ENCODE measurements at regions not wholly inside any gene's neighbourhood (a gene's known extent, or its start where the extent isn't known, plus 50 kb on each side); places are given as distances from the start of the nearest gene placed in this dataset.

DNA sequence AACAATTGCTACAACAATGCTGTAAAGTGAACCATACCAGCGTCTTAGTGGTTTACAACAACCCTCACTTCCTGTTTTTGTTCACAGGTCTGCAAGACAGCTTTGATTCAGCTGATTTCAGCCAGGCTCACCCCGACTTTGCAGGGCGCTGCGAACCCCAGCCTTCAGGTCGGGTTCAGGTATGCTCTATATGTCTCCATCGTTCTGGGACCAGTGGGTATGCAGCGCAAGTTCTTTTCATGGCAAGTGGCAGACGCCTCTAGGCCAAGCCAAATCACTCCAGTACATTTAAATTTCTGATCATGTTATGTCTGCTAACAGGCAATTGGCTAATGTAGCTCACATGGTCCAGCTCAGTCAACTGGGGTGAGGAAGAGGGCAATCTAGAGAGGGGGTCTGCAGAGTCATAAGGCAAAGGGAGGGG lies 52.4 kb upstream of the RGMA start:
- Mint-ChIP-seq H3K36me3 (ENCODE audit: low read depth, unreplicated experiment) (no peaks in the 10 kb centered on the region), H3K4me3 (ENCODE audit: unreplicated experiment) (no peak overlapping the region), H3K27ac (ENCODE audit: unreplicated experiment) (no peak overlapping the region), H3K4me1 (ENCODE audit: low read depth, unreplicated experiment) (no peaks in the 10 kb centered on the region), H3K27me3 (ENCODE audit: low read depth, unreplicated experiment) (peaks cover 34% of the 10 kb centered on the region), H3K9me3 (ENCODE audit: unreplicated experiment) (peaks cover 3% of the 10 kb centered on the region)
- Histone ChIP-seq H3K79me2 (ENCODE audit: insufficient read depth, low read length) (no peaks in the 10 kb centered on the region), H3K27me3 (ENCODE audit: insufficient read depth, low read length) (no peaks in the 10 kb centered on the region), H4K20me1 (ENCODE audit: insufficient read depth, low read length) (no peaks in the 10 kb centered on the region), H3K4me1 (ENCODE audit: insufficient read depth, low read length) (no peaks in the 10 kb centered on the region), H3K9ac (ENCODE audit: low read length) (no peak overlapping the region), H3K36me3 (ENCODE audit: insufficient read depth, low read length) (no peaks in the 10 kb centered on the region), H3K27ac (ENCODE audit: low read depth, low read length) (no peak overlapping the region), H2AFZ (ENCODE audit: low read depth, low read length) (no peak overlapping the region), H3K4me2 (ENCODE audit: low read length) (no peak overlapping the region), H3K9me3 (ENCODE audit: insufficient read depth, low read depth, low read length) (peaks cover 3% of the 10 kb centered on the region), H3K4me3 (ENCODE audit: insufficient read depth, low read depth, low read length) (no peak overlapping the region)
- TF ChIP-seq, protein P1, sequence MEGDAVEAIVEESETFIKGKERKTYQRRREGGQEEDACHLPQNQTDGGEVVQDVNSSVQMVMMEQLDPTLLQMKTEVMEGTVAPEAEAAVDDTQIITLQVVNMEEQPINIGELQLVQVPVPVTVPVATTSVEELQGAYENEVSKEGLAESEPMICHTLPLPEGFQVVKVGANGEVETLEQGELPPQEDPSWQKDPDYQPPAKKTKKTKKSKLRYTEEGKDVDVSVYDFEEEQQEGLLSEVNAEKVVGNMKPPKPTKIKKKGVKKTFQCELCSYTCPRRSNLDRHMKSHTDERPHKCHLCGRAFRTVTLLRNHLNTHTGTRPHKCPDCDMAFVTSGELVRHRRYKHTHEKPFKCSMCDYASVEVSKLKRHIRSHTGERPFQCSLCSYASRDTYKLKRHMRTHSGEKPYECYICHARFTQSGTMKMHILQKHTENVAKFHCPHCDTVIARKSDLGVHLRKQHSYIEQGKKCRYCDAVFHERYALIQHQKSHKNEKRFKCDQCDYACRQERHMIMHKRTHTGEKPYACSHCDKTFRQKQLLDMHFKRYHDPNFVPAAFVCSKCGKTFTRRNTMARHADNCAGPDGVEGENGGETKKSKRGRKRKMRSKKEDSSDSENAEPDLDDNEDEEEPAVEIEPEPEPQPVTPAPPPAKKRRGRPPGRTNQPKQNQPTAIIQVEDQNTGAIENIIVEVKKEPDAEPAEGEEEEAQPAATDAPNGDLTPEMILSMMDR (IDR thresholded peaks at IDR 0.05; ENCODE audit: insufficient read depth, low read depth, low read length): no peak
- no peak for TF ChIP-seq EZH2 (IDR thresholded peaks at IDR 0.05; ENCODE audit: insufficient read depth, low read length)
- no peak for DNase-seq (ENCODE audit: low read depth)
- FAIRE-seq: no peak

DNA sequence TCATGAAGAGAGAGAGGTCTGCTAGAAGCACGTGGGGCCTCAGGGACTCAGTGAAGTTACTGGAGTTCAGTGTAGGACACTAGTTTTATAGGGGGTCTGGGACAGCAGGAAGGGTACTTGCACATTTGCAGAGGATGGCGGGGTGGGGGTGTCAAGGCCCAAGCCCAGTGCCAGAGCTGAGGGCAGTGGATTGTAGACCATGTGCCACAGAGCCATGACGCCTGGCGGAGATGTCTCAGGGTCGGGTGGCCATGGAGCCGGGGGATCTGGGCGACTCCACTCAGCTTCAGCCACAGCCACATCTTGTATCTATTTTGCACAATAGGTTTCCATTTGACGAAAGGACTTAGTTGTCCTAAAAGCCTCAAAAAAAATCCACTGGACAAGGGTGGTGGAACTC lies 50.4 kb upstream of the RGMA start:
- FAIRE-seq (no peak), DNase-seq (ENCODE audit: low read depth) (no peak)
- no peaks in the 10 kb centered on the region for H3K4me1 Mint-ChIP-seq (ENCODE audit: low read depth, unreplicated experiment)
- Histone ChIP-seq H3K4me1 (ENCODE audit: insufficient read depth, low read length) (no peaks in the 10 kb centered on the region), H3K4me2 (ENCODE audit: low read length) (no peak overlapping the region), H2AFZ (ENCODE audit: low read depth, low read length) (no peak overlapping the region), H3K27me3 (ENCODE audit: insufficient read depth, low read length) (no peaks in the 10 kb centered on the region), H3K4me3 (ENCODE audit: insufficient read depth, low read depth, low read length) (no peak overlapping the region), H4K20me1 (ENCODE audit: insufficient read depth, low read length) (no peaks in the 10 kb centered on the region), H3K9me3 (ENCODE audit: insufficient read depth, low read depth, low read length) (peaks cover 3% of the 10 kb centered on the region), H3K9ac (ENCODE audit: low read length) (no peak overlapping the region), H3K79me2 (ENCODE audit: insufficient read depth, low read length) (no peaks in the 10 kb centered on the region), H3K27ac (ENCODE audit: low read depth, low read length) (no peak overlapping the region), H3K36me3 (ENCODE audit: insufficient read depth, low read length) (no peaks in the 10 kb centered on the region)
- peaks cover 30% of the 10 kb centered on the region for H3K27me3 Mint-ChIP-seq (ENCODE audit: low read depth, unreplicated experiment)
- no peaks in the 10 kb centered on the region for H3K36me3 Mint-ChIP-seq (ENCODE audit: low read depth, unreplicated experiment)
- no peak overlapping the region for H3K27ac Mint-ChIP-seq (ENCODE audit: unreplicated experiment)
- TF ChIP-seq, protein P1 (IDR thresholded peaks at IDR 0.05; ENCODE audit: insufficient read depth, low read depth, low read length): no peak
- TF ChIP-seq EZH2 (IDR thresholded peaks at IDR 0.05; ENCODE audit: insufficient read depth, low read length): no peak
- H3K4me3 Mint-ChIP-seq (ENCODE audit: unreplicated experiment): no peak overlapping the region
- peaks cover 1% of the 10 kb centered on the region for H3K9me3 Mint-ChIP-seq (ENCODE audit: unreplicated experiment)

DNA sequence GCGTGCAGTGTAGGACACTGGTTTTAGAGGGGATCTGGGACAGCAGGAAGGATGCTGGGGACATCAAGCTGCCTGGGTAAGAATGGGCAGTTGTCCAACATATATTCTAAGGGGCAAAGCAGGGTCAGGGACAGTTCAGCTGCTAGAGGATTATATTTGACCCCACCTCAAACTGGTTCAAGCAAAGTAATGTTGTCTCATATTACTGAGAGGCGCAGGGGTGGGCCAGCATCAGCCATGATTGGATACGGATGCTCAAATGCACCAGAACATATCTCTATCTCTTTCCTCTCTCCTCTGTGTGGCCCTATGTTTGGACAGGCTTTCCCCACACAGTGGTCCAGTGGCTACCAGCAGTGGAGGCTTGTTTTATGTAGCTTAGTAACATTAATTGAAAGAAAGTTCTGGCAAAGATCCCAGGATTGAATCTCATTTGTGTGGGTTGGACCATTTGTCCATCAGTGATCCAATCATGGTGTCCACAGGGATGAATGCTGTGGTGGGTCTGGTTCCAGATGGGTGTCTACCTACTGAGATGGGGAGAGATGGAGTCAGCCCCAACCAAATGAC lies 49.8 kb upstream of the RGMA start:
- Histone ChIP-seq H3K36me3 (ENCODE audit: insufficient read depth, low read length) (no peaks in the 10 kb centered on the region), H3K9ac (ENCODE audit: low read length) (no peak overlapping the region), H3K9me3 (ENCODE audit: insufficient read depth, low read depth, low read length) (peaks cover 3% of the 10 kb centered on the region), H4K20me1 (ENCODE audit: insufficient read depth, low read length) (no peaks in the 10 kb centered on the region), H3K4me3 (ENCODE audit: insufficient read depth, low read depth, low read length) (no peak overlapping the region), H3K4me2 (ENCODE audit: low read length) (no peak overlapping the region), H3K27ac (ENCODE audit: low read depth, low read length) (no peak overlapping the region), H3K4me1 (ENCODE audit: insufficient read depth, low read length) (no peaks in the 10 kb centered on the region), H3K27me3 (ENCODE audit: insufficient read depth, low read length) (no peaks in the 10 kb centered on the region), H2AFZ (ENCODE audit: low read depth, low read length) (no peak overlapping the region), H3K79me2 (ENCODE audit: insufficient read depth, low read length) (no peaks in the 10 kb centered on the region)
- TF ChIP-seq, protein P1 (IDR thresholded peaks at IDR 0.05; ENCODE audit: insufficient read depth, low read depth, low read length): no peak
- TF ChIP-seq EZH2 (IDR thresholded peaks at IDR 0.05; ENCODE audit: insufficient read depth, low read length): no peak
- Mint-ChIP-seq H3K9me3 (ENCODE audit: unreplicated experiment) (peaks cover 1% of the 10 kb centered on the region), H3K27ac (ENCODE audit: unreplicated experiment) (no peak overlapping the region), H3K27me3 (ENCODE audit: low read depth, unreplicated experiment) (peaks cover 28% of the 10 kb centered on the region), H3K36me3 (ENCODE audit: low read depth, unreplicated experiment) (no peaks in the 10 kb centered on the region), H3K4me3 (ENCODE audit: unreplicated experiment) (no peak overlapping the region), H3K4me1 (ENCODE audit: low read depth, unreplicated experiment) (no peaks in the 10 kb centered on the region)
- no peak for FAIRE-seq
- no peak for DNase-seq (ENCODE audit: low read depth)
